Ammon's horn (tissue), 1 donor: ENCODE measurements at regions not wholly inside any gene's neighbourhood (a gene's known extent, or its start where the extent isn't known, plus 50 kb on each side); places are given as distances from the start of the nearest gene placed in this dataset.
"Not testable (repeated sequence)": the region's sequence is repeated elsewhere in the genome, so short reads cannot be mapped to it uniquely, and the experiment has no call there.

ENCODE experiments used
- DNase-seq: peaks from one replicate; pipeline ENCODE4 v3.0.0-alpha.2; 2016; ENCODE audit warnings: low spot score

DNA sequence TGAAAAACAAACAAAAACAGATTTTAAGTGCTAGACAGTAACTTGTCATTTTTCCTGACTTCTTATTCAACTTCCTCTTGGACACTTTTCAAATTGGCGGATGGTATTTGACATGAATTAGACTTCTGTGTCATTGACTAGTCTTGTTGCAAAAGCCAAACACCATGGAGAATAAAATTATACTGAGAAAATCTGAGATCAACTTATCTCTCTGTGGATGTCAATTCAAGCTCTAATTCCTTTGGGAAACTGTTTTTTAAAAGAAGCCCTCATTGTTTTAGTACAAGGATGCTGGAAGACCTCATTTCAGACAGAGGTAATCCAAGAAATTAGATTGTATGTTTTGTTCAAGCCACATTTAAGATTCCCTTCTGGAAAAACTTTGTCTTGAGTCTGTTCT is 831.0 kb downstream of the SEMA5A start:
- DNase-seq = no peak

GRCh38 chr5:8719796-8720195 is 826.1 kb downstream of the SEMA5A start:
- no peak for DNase-seq

GRCh38 chr5:8720506-8720905 is 825.4 kb downstream of the SEMA5A start:
- no peak for DNase-seq

DNA sequence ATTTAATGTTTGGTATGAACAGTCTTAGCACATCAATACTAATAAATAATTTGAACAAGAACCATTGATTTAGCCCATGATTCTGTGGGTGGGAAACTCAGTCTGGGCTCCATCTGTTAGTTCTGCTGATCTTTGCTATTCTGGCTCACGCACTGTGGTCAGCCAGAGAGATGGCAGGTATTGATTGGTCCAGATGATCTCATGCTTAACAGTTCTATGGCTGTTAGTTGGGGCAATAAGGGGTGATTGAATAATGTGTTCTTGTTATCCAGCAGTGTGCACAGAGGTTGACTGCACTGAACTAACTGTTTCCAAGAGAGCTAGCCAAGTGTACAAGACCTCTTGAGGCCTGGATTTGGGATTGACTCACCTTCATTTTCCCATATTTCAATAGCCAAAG is 824.3 kb downstream of the SEMA5A start:
- no peak for DNase-seq

GRCh38 chr5:8726383-8727036 is 819.4 kb downstream of the SEMA5A start:
- DNase-seq = no peak

DNA sequence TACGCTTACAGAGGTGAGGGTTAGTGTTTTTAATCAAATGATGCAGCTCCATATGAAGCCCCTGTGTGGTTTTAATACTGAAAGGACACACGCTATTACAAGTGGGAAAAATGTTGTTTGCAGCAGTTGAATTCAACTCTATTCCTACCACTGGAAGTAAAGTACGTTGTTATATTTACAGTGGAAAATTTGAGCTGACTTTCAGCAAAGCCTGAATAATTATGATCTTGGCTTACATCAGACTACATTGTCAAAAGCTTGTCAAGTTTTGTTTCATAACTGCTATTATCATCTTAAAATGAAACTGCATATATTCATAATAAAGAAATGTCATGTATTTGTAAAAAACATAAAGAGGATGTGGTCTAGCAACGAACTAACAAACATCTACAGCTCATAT is 818.5 kb downstream of the SEMA5A start:
- no peak for DNase-seq

DNA sequence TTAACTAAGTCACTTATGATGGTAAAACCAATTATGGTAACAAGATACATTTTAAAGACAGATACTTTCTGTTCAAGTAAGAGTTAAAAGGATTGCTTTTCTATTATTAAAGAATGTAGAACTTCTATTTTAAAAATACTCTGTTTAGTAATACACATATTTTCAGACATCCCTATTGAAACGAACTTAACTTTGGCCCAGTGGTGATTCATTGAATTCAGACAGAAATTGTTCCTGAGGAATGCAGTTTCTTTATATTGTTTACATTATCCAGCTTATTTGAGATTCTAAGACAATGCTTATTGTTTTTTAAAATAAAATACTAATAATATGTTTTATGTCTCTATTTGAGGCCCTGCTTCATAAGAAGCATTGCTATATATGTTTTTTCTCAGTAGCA is 816.4 kb downstream of the SEMA5A start:
- DNase-seq = no peak

DNA sequence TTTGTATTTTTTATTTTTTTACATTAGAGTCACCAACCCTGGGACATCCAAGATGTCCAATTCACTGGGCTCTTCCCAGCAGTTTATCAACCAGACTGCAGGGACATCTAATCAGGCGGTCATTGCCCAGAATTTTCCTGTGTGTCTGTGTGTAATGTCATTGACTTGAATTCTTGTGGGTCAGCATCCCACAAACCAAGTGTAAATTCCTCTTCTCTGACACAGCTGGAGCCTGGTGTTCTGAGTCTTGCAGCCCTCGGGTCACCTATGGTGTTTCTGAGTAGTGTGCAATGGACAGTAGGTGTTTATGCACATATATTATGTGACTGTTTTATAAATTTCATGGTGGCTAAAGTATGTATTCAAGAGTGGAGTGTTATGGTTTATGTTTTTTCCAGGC is 815.7 kb downstream of the SEMA5A start:
- no peak for DNase-seq

DNA sequence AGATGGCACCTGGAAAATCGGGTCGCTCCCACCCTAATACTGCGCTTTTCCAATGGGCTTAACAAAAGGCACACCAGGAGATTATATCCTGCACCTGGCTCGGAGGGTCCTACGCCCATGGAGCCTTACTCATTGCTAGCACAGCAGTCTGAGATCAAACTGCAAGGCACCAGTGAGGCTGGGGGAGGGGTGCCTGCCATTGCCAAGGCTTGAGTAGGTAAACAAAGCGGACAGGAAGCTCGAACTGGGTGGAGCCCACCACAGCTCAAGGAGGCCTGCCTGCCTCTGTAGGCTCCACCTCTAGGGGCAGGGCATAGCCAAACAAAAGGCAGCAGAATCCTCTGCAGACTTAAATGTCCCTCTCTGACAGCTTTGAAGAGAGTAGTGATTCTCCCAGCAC is 814.8 kb downstream of the SEMA5A start:
- DNase-seq = not testable (repeated sequence)

GRCh38 chr5:8740595-8740994 is 805.3 kb downstream of the SEMA5A start:
- DNase-seq = no peak

- no peak for DNase-seq
Measured at GRCh38 chr5:8749556-8749955, 796.3 kb downstream of the SEMA5A start.

- no peak for DNase-seq
Measured at GRCh38 chr5:8750100-8750499, 795.8 kb downstream of the SEMA5A start.

DNA sequence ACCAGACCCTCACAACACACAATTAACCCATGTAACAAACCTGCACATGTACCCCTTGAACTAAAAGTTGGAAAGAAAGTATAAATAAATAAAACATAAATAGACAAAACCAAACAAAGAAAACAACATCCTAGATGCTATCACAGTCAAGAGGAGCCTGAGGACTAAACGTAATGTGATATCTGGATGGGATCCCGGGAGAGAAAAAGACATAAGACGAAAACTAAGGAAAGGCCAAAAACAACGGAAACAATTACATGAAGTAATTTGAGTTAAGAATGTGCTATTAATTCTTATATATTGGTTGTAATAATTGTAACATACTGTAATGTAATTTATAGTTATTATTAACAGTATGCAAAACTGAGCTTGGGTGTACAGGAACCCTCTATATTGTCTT is 793.9 kb downstream of the SEMA5A start:
- DNase-seq = no peak

DNA sequence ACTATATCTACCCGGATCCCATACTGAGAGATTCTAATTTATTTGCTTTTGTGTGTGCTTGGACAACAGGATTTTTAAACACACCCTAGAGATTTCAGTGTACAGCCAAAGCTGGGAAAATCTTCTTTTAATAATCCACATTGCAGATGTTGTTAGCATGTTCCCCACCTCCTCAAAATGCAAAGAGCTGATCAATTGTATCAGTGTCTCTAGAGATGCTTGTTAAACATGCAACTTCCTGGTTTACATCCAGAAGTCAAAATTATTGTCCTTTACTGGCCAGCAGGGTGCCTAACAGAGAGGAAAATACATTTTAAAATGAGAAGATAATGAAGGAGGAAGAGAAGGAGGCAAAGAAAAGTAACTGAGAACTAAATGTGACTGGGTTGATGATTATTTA is 793.3 kb downstream of the SEMA5A start:
- no peak for DNase-seq

DNA sequence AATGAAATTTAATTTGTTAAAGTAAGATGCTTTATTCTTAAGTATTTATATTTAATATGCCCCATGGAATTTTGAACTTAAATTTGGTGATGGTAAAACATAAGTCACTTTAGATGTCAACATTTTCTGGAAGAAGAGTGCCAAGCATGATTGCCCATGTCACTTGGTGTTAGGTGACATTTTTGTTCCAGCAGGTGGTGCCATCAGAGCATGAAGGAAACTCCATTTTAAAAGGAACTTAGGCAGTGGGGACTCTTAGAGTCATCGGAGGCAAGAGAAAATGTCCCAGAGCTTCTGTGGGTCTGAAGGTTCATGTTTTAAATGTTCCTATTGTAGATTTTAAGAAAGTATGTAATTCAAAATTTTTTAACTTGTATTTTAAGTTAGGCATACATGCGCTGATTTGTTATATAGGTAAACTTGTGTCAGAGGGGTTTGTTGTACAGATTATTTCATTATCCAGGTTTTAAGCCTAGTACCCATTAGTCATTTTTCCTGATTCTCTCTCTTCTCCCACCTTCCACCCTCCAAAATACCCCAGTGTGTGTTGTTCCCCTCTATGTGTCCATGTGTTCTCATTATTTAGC is 789.3 kb downstream of the SEMA5A start:
- peak; percentile 74 for DNase-seq

DNA sequence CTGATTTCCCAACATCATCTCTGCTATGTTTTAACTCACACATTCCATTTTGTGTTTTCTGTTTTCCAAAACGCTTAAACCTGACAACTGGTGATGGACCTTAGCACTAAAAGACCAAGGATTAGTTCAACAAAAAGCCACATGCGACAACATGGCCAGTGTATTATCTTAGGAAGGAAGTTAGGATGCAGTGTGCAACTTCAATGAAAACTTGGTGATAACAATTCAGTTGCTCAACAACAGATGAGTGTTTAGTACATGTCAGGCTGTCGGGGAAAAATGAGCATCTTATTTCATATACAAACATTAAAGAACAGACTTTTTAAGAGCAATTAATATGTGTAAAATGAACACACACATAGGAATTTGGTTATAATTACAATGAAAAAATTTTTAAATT is 780.0 kb downstream of the SEMA5A start:
- no peak for DNase-seq

DNA sequence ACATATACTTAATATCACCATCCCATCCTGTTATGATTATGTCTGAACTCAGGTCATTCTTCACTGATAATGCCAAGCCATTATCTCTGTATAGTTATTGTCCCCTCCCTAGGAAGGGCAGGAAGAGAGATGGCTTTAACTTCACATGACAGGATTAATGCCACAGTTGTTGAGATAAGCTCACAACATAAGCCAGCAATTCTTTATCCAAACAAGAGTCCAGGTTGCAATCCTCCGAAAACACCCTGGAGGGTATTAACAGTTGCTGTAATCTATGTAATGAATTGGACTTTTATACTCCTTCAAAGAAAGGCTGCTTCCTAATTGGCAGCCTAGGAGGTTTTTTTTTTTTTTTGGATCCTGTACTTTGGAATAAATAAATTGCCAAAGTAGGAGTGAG is 779.4 kb downstream of the SEMA5A start:
- no peak for DNase-seq

DNA sequence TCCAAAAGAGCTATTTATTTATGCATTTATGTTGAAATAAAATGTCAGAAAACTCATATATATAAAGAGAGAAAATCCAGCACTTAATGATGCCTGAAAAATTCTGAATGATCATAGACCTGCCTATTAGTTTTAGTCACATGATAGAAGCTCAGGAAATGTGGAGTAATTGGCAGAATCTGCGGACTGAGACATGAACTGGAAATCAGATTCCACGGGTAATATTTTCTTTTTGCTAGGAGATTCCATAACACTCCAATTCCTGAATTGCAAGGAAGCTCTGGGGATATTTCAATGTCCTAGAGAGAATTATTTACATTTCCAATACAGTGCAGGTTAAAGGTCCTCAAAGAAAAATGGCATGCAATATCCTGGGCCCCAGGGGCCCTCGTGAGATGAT is 778.8 kb downstream of the SEMA5A start:
- no peak for DNase-seq

- no peak for DNase-seq
Measured at GRCh38 chr5:8767746-8768145, 778.1 kb downstream of the SEMA5A start.

- no peak for DNase-seq
Measured at GRCh38 chr5:8769631-8770030, 776.2 kb downstream of the SEMA5A start.

DNA sequence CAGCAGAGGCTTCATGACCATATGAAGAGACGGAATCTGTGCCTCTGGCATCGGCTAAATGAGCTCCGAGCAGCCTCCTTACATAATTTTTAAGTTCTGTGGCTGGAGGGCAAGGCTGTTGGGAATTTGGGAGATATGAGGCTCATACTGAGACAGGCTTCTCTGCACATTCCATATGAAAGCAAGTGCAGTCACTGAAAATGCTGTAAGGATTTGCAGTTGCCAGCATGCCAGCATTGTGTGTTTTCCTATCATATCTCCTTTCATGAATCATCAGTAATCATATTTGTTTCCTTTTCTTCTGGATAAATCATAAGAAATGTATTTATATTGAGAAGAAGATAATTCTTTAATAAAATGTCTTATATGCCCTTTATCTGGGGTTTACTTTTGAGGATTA is 775.4 kb downstream of the SEMA5A start:
- no peak for DNase-seq

GRCh38 chr5:8773046-8773615 is 772.7 kb downstream of the SEMA5A start:
- DNase-seq = peak; percentile 7

DNA sequence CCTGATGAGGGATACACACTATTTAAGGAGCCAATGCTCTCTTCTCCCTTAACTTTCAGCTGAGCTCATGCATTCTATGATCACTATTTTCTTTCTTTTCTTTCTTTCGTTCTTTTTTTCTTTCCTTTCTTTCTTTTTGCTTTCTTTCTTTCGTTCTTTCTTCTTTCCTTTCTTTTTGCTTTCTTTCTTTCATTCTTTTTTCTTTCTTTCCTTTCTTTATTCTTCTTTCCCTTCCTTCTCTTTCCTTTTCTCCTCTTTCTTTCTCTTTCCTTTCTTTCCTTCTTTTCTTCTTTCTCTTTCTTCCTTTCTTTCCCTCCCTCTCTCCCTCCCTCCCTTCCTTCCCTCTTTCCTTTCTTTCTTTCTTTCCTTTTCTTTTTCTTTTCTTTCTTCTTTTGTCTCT is 761.2 kb downstream of the SEMA5A start:
- no peak for DNase-seq

GRCh38 chr5:8788246-8788645 is 757.6 kb downstream of the SEMA5A start:
- DNase-seq = no peak
